Activated T-helper 1 cell treated with anti-CD3 and anti-CD28 coated beads, Interleukin-12 subunit alpha, Interleukin-12 subunit beta, Interleukin-2, Interleukin-4 antibody, amounts not matched to agents 30 ng/mL and 10 ng/mL and 1 ng/mL, durations not matched to agents 14 hours and 24 hours and 36 hours (primary cell): ENCODE measurements at regions not wholly inside any gene's neighbourhood (a gene's known extent, or its start where the extent isn't known, plus 50 kb on each side); places are given as distances from the start of the nearest gene placed in this dataset.

Experiments
- DNase-seq: peaks from one replicate; pipeline ENCODE4 v3.0.0; 2021; ENCODE audit warnings: low spot score
- H3K27ac Mint-ChIP-seq: one replicate; pipeline ENCODE4 v1.8.0; 2021; ENCODE audit warnings: mild to moderate bottlenecking, mixed read lengths
- H3K27me3 Mint-ChIP-seq: one replicate; pipeline ENCODE4 v1.8.0; 2022; ENCODE audit warnings: mild to moderate bottlenecking, moderate library complexity, mixed read lengths; ENCODE audit not compliant: insufficient read depth
- H3K36me3 Mint-ChIP-seq: one replicate; pipeline ENCODE4 v1.8.0; 2021; ENCODE audit warnings: low read depth, mixed read lengths
- H3K4me1 Mint-ChIP-seq: one replicate; pipeline ENCODE4 v1.8.0; 2021; ENCODE audit warnings: low read depth, mixed read lengths
- H3K4me3 Mint-ChIP-seq: one replicate; pipeline ENCODE4 v1.8.0; 2021; ENCODE audit warnings: mild to moderate bottlenecking, moderate library complexity, mixed read lengths
- H3K9me3 Mint-ChIP-seq: one replicate; pipeline ENCODE4 v1.8.0; 2021; ENCODE audit warnings: mixed read lengths
- intact Hi-C: fragments of 100-400 bp; cut with micrococcal nuclease; formaldehyde crosslinking; loops from one replicate; pipeline ENCODE4 v1.15.1; 2024

DNA sequence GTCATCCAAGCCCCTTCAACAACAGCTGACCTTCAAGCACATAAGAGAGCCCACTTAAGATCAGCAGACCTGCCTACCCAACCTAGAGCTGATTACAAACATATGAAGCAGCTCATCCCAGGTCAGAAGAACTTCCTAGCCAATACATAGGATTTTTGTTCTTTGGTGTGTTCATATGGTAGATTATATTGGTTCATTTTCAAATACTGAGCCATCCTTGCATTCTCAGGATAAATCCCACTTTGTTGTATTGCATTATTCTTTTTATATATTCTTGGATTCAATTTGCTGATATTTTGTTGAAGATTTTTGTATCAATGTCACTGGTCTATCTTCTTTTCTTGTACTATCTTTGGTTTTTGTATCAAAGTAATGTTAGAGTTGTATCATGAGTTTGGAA, 107.3 kb upstream of the STT3B start:
- Mint-ChIP-seq H3K27ac (no peak overlapping the region), H3K4me1 (peaks cover 15% of the 10 kb centered on the region), H3K36me3 (peaks cover 2% of the 10 kb centered on the region), H3K4me3 (no peak overlapping the region), H3K9me3 (peaks cover 19% of the 10 kb centered on the region), H3K27me3 (peaks cover 3% of the 10 kb centered on the region)
- no peak for DNase-seq
- intact Hi-C loops: no loop called here

DNA sequence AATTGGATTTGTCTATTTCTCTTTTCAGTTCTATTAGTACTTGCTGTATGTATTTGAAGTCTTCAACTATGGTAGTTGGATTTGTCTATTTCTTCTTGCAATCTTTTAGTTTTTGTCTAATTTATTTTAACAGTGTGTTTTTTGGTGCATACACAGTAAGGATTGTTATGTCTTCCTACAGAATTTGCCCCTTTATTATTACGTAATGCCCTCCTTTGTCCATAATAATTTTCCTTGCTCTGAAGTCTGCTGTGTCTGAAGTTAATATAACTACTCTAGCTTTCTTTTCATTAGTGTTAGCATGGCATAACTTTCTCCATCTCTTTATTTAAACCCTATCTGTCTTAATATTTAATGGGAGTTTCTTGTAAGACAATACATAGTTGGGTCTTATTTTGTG, 105.1 kb upstream of the STT3B start:
- Mint-ChIP-seq H3K9me3 (peaks cover 19% of the 10 kb centered on the region), H3K4me1 (peaks cover 5% of the 10 kb centered on the region), H3K27ac (no peak overlapping the region), H3K27me3 (peaks cover 3% of the 10 kb centered on the region), H3K4me3 (no peak overlapping the region), H3K36me3 (peaks cover 2% of the 10 kb centered on the region)
- DNase-seq: no peak
- intact Hi-C loops: no loop called here

DNA sequence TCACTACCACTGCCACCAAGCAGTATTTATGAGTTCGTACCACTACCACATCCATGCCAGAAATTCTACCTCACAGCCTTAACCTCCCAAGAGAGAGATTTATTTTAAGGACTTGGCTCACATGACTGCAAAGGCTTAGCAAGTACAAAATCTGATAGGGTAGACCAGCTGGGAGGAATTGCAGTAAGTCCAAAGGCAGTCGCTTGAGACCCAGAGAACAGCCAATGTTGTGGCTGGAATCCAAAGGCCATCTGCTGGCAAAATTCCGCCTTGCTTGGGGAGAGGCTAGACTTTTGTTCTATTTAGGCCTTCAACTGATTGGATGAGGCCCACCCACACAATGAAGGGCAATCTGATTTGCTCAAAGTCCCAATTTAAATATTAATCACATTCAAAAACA, 101.4 kb upstream of the STT3B start:
- peaks cover 8% of the 10 kb centered on the region for H3K4me1 Mint-ChIP-seq
- peaks cover 31% of the 10 kb centered on the region for H3K9me3 Mint-ChIP-seq
- H3K4me3 Mint-ChIP-seq: no peak overlapping the region
- intact Hi-C loops: no loop called here
- no peak for DNase-seq
- no peak overlapping the region for H3K27ac Mint-ChIP-seq
- peaks cover 7% of the 10 kb centered on the region for H3K36me3 Mint-ChIP-seq
- H3K27me3 Mint-ChIP-seq: peaks cover 3% of the 10 kb centered on the region

DNA sequence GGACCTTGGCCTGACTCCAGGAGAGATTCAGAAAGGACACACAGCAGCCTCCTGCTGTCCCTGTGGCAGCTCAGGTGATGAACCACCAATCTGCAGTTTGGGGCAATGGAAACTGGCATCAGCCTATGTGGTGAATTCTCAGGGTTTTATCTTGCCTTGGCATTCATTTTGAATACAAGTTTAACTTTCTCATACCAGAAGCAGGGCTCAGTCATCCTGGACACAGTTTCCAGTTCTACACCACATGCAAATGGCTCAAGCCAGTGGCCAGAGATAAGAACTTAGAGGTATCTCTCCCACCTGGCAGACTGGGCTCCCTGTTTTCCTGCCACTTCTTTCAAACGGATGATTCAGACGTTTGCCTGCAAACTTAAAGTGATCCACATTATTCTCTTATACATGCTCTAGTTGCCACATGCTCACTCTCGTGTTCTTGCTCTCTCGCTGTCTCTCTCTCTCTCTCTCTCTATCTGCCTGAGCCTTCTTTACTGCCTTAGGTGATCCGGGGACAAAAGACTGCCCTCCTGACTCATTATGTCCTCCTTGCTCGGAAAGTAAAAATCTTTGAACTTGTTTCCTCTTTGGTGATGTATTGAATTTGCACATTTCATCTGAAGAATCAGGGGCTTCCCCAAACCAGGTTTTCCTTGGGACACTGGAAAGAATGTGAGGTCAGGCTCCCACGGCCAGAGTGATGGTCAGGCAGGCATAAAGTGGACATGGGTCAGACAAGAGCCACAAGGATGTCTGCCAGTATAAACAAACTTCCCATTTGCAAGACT, 99.6 kb upstream of the STT3B start:
- intact Hi-C loops: no loop called here
- no peak overlapping the region for H3K4me3 Mint-ChIP-seq
- peaks cover 40% of the 10 kb centered on the region for H3K9me3 Mint-ChIP-seq
- H3K4me1 Mint-ChIP-seq: peaks cover 8% of the 10 kb centered on the region
- peaks cover 10% of the 10 kb centered on the region for H3K36me3 Mint-ChIP-seq
- H3K27ac Mint-ChIP-seq: peak overlapping the region; percentile 50
- no peak for DNase-seq
- H3K27me3 Mint-ChIP-seq: no peaks in the 10 kb centered on the region

DNA sequence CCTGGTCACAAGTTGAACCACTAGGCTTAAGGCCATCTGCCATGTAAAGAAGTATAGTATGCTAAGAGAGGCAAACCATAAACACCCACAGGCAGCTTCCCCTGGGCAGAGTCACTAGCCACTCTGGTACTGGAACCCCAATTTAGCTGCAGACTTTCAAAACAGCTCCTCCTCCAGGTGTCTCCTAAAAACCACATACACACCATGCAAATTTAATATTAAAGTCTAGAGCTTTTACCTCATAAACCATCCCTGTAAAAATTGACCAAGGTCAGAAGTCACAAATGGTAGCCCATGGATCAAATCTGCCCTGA, 99.1 kb upstream of the STT3B start:
- Mint-ChIP-seq H3K27ac (no peak overlapping the region), H3K4me3 (no peak overlapping the region), H3K27me3 (no peaks in the 10 kb centered on the region), H3K4me1 (peaks cover 8% of the 10 kb centered on the region), H3K9me3 (peaks cover 40% of the 10 kb centered on the region), H3K36me3 (peaks cover 12% of the 10 kb centered on the region)
- DNase-seq: no peak
- intact Hi-C loops: no loop called here

DNA sequence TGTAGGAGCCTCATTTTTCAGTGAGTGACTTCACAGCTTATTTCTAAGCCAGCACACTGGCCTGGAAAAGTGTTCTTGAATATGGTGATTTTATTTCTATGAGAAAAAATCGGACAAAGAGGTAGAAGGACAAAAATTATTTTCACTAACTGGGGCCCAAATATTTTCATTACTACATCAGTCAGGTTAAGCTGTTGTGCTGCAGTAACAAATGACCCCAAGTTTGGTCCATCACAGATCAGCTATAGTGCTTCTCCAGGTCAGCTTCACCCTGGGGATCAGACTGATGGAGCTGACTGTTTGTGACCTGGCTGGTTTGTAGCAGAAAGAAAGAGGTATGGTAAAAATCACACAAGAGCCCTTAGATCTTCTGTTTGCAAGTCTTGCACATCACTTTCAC, 97.9 kb upstream of the STT3B start:
- intact Hi-C loops: no loop called here
- peaks cover 8% of the 10 kb centered on the region for H3K4me1 Mint-ChIP-seq
- no peaks in the 10 kb centered on the region for H3K27me3 Mint-ChIP-seq
- no peak overlapping the region for H3K27ac Mint-ChIP-seq
- peaks cover 32% of the 10 kb centered on the region for H3K9me3 Mint-ChIP-seq
- peaks cover 12% of the 10 kb centered on the region for H3K36me3 Mint-ChIP-seq
- no peak overlapping the region for H3K4me3 Mint-ChIP-seq
- DNase-seq: no peak

DNA sequence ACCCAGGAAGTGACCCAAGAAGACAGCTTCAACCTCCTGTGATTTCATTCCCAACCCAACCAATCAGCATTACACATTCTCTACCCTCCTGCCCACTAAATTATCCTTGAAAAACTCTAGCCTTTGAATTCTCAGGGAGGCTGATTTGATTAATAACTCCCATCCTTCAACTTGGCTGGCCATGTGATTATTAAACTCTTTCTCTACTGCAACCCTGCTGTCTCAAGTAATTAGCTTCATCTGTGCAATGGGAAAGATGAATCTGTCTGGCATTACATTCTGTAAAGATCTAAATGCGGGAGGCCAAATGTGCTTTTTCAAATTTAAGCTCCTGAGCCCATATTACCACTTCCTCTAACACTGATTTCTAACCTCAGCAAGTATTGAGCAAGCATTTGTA, 95.9 kb upstream of the STT3B start:
- no peak for DNase-seq
- no peak overlapping the region for H3K4me3 Mint-ChIP-seq
- H3K27ac Mint-ChIP-seq: no peak overlapping the region

DNA sequence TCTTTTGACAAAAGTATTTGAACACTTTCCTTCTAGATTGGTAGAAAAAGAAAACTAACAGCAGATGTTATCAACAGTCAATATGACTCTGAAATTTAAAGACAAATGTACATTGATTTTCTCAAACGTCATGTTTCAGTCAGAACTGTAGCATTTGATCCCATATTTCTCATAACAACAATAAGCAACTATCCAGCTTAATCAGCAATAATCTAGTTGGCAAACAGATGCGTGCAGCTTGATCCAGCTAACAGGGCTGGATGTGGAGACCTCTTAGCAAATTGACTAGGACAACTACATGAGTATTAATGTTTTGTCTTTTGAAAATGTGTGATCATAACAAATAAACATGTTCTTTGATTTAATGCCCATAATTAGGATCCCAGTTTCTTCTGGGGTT, 94.0 kb upstream of the STT3B start:
- H3K4me3 Mint-ChIP-seq: no peak overlapping the region
- peaks cover 12% of the 10 kb centered on the region for H3K36me3 Mint-ChIP-seq
- peaks cover 29% of the 10 kb centered on the region for H3K9me3 Mint-ChIP-seq
- peaks cover 3% of the 10 kb centered on the region for H3K4me1 Mint-ChIP-seq
- intact Hi-C loops: no loop called here
- no peak overlapping the region for H3K27ac Mint-ChIP-seq
- no peak for DNase-seq
- no peaks in the 10 kb centered on the region for H3K27me3 Mint-ChIP-seq

More for the DNA sequence above, 95.9 kb upstream of the STT3B start:
- H3K36me3 Mint-ChIP-seq: peaks cover 12% of the 10 kb centered on the region
- no peaks in the 10 kb centered on the region for H3K27me3 Mint-ChIP-seq
- peaks cover 8% of the 10 kb centered on the region for H3K4me1 Mint-ChIP-seq
- intact Hi-C loops: no loop called here
- H3K9me3 Mint-ChIP-seq: peaks cover 32% of the 10 kb centered on the region

DNA sequence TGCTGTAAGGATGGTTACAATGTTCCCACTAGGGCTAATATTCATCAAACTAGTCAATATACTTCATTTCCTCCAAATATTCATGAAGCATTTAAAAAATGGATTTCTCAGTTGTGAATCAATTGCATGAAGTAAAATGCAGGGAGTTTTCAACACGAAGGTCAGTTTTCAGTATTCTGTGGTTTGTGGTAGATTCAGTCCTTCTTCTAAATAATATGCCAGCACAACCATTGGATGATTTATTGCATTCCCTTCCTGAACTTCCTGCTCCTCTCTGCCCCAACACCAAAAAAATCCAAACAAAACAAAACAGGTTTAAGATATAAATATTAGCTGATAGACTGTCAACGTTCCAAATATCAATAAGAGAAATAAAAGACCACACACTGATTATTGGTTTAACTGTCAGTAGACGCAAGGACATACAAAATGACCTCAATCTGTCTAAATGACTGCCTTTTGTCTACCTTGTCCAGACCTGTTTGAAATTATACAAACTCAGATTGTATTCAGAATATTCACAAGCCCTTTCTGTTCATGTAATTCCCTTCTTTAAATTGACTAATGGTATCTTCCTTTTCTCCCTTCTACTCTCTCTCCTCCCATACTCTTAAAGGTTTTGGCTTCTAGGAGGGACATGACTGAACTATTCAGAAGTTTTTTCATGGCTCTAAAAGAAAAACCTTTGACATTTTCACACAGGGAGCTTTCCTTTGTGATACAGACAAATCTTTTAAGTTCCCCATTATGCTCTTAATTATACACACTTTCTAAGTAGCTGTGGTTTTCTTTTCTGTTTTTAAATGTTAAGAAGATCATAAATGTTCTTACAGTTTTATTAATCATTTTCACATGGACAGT, 92.6 kb upstream of the STT3B start:
- no peaks in the 10 kb centered on the region for H3K27me3 Mint-ChIP-seq
- intact Hi-C loops: no loop called here
- no peak overlapping the region for H3K4me3 Mint-ChIP-seq
- H3K36me3 Mint-ChIP-seq: peaks cover 10% of the 10 kb centered on the region
- H3K27ac Mint-ChIP-seq: no peak overlapping the region
- peaks cover 23% of the 10 kb centered on the region for H3K9me3 Mint-ChIP-seq
- peaks cover 5% of the 10 kb centered on the region for H3K4me1 Mint-ChIP-seq
- DNase-seq: no peak

DNA sequence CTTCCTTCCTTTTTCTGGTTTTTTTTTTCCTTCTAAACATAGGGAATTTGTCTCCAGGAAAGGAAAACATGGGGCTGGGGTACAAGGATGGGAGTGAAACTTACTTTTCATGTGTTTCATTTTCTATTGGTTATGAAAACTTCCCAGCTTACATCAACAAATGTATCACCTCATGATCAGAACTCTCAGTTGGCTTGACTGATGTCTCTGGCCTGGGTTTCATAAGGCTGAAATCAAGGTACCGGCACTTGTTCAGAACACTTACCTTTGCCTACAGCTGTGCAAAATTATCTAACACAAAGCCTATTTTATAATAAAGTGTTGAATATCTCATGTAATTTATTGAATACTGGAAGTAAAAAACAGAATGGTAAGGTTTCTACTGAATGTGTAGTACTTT, 91.8 kb upstream of the STT3B start:
- Mint-ChIP-seq H3K27me3 (no peaks in the 10 kb centered on the region), H3K36me3 (peaks cover 6% of the 10 kb centered on the region), H3K27ac (no peak overlapping the region), H3K4me3 (no peak overlapping the region), H3K4me1 (peaks cover 5% of the 10 kb centered on the region), H3K9me3 (peaks cover 16% of the 10 kb centered on the region)
- intact Hi-C loops: no loop called here
- DNase-seq: no peak

DNA sequence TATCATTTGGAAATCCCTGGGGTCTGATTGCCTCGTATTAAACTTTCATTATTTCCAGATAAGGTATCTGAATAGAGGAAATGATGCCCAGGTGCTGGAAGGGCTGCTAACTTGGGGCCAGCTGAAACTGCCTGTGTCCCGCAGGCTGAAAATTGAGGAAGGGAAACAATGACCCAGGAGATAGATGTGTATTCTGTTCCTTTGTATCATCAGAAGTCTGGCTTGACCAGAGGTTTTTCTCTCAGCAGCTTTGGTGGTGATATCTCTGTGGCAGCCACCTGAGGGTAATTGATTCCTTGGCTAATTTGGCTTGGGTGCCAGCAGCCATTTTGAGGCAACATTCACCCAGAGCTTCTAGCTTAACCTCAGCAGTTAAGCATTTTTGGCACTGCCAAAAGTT, 90.0 kb upstream of the STT3B start:
- no peak for DNase-seq
- Mint-ChIP-seq H3K36me3 (peaks cover 3% of the 10 kb centered on the region), H3K27me3 (no peaks in the 10 kb centered on the region), H3K27ac (no peak overlapping the region), H3K4me3 (no peak overlapping the region), H3K4me1 (peaks cover 5% of the 10 kb centered on the region), H3K9me3 (peaks cover 2% of the 10 kb centered on the region)
- intact Hi-C loops: no loop called here

DNA sequence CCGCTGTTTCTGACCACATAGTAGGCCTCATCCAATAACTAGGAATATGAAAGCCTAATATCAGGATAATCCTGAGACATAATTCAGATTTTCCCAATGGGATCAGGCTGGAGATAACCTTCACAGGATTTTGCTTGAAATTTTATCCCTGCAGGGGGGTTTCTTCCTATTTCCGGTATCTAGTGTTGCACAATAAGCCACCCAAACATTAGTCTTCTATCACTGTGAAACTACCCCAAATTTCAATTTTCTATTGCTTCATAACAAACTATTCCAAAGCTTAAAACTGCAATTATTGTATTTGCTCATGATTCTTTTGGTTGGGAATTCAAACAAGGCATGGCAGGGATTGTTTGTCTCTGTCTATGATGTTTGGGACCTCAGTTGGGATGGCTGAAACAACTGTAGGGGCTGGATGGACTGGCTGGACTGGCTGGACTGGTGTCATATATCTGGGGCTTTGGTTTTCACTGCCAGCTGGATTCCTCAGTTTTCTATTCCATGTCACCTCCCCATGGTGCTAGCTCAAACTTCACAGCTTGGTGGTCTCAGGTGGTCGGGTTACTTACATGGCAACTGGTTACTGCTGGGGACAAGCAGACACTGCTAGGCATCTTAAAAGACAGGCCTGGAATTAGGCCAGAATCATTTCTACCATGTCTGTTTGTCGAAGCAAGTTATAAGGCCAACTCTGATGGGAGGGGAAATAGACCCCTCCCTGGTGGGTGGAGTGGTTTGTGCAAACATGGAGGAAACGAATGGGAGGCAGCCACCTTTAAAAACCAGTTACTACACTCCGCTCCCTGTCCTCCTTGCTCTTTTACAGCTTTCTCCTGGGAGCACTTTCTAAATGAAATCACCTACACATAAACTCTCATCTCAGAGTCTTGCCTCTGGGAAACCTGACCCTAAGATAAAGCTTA, 88.2 kb upstream of the STT3B start:
- no peak for DNase-seq
- H3K36me3 Mint-ChIP-seq: peaks cover 9% of the 10 kb centered on the region
- H3K9me3 Mint-ChIP-seq: peaks cover 7% of the 10 kb centered on the region
- H3K27me3 Mint-ChIP-seq: no peaks in the 10 kb centered on the region
- peaks cover 16% of the 10 kb centered on the region for H3K4me1 Mint-ChIP-seq
- intact Hi-C loops: no loop called here
- H3K4me3 Mint-ChIP-seq: no peak overlapping the region
- no peak overlapping the region for H3K27ac Mint-ChIP-seq

DNA sequence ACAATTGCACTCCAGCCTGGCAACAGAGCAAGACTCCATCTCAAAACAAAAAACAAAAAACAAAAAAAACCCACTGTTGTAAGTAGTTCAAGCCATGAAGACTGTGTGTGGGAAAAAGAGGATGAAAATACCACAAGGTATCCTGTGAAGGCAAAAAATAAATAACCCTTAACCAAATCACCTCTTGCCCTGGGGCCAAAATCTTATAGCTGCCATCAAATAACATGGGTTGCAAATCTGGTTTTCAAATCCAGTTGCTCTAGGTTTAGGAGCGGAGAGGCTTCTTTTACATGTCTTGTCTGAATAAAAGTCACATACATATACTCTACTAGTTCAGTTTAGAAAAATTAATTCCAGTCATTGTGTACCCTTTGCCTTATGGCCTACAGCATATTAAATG, 87.0 kb upstream of the STT3B start:
- Mint-ChIP-seq H3K4me1 (peaks cover 28% of the 10 kb centered on the region), H3K27ac (no peak overlapping the region), H3K4me3 (no peak overlapping the region), H3K36me3 (peaks cover 9% of the 10 kb centered on the region), H3K27me3 (no peaks in the 10 kb centered on the region), H3K9me3 (peaks cover 15% of the 10 kb centered on the region)
- intact Hi-C loops: no loop called here
- no peak for DNase-seq
